GM18507 (cell line): ENCODE measurements at regions not wholly inside any gene's neighbourhood (a gene's known extent, or its start where the extent isn't known, plus 50 kb on each side); places are given as distances from the start of the nearest gene placed in this dataset.
"Not testable (repeated sequence)": the region's sequence is repeated elsewhere in the genome, so short reads cannot be mapped to it uniquely, and the experiment has no call there.

Experiments used
- DNase-seq: peaks from one replicate; pipeline ENCODE4 v3.0.0; 2011; ENCODE audit warnings: low read depth; ENCODE audit not compliant: insufficient read length; ENCODE audit errors: extremely low spot score
- FAIRE-seq: peaks from 2 replicates; lab custom pipeline; 2011; peaks lifted over from hg19 to GRCh38; lab: Jason Lieb, UNC

- no peak for DNase-seq
- FAIRE-seq = no peak
These were observed 1284.7 kb downstream of the BRINP3 start for GRCh38 chr1:189192741-189193520.

GRCh38 chr1:189205863-189206262 lies 1271.8 kb downstream of the BRINP3 start:
- DNase-seq (no peak), FAIRE-seq (no peak)

- FAIRE-seq = no peak
- no peak for DNase-seq
These were observed 1271.0 kb downstream of the BRINP3 start for GRCh38 chr1:189206617-189207016.

- FAIRE-seq (no peak), DNase-seq (no peak)
These were observed 1265.9 kb downstream of the BRINP3 start for GRCh38 chr1:189211742-189212141.

DNA sequence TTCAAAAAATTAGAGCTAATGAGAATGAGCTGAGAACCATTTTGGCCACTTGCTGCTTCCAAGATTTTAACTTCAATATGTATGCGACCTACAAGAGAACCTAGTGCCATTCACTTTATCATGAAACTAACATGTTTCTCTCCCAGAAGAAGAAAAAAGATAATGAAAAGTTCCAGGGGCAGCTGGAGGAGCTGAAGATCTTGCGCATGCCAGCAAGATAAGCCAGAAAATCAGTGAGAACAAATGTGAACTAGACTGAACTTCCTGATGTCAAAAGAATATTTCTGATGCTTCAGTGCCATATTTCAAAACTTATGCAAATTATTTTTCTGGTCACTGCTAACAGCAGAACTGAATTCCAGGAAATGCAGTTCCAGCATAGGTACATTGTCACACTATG lies 1265.1 kb downstream of the BRINP3 start:
- no peak for DNase-seq
- no peak for FAIRE-seq

GRCh38 chr1:189216886-189217285 lies 1260.8 kb downstream of the BRINP3 start:
- FAIRE-seq (no peak), DNase-seq (no peak)

GRCh38 chr1:189217646-189218045 lies 1260.0 kb downstream of the BRINP3 start:
- no peak for FAIRE-seq
- DNase-seq = no peak

DNA sequence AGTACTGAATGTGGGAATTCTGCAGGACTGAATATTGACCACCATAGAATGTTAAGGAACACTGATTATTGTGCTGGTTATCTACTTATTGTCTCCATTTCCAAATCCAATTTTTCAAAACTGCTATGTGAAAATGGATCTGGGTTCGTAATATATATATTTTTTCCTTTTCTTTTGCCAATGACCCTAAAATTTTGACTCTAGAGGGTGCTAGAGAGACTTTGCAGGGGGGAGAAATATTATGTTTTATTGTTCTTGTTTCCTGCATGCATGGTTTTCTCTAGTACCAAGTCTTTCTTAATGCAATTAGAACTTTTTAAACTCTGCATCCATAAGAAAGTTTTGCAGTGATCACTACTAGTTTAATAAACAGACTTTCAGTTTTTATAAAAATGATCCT lies 1256.9 kb downstream of the BRINP3 start:
- DNase-seq = no peak
- no peak for FAIRE-seq

DNA sequence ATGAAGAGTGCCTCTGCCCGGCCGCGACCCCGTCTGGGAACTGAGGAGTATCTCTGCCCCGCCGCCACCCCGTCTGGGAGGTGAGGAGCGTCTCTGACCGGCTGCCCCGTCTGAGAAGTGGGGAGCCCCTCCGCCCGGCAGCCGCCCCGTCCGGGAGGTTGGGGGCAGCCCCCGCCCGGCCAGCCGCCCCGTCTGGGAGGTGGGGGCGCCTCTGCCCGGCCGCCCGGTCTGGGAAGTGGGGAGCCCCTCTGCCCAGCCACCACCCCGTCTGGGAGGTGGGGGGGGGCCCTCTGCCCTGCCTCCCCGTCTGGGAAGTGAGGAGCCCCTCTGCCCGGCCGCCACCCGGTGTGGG lies 1251.9 kb downstream of the BRINP3 start:
- not testable (repeated sequence) for FAIRE-seq

GRCh38 chr1:189226779-189227178 lies 1250.9 kb downstream of the BRINP3 start:
- no peak for DNase-seq
- FAIRE-seq = no peak

More for the DNA sequence above, 1251.9 kb downstream of the BRINP3 start:
- DNase-seq = not testable (repeated sequence)

- FAIRE-seq = no peak
- no peak for DNase-seq
These were observed 1240.7 kb downstream of the BRINP3 start for GRCh38 chr1:189237008-189237407.

DNA sequence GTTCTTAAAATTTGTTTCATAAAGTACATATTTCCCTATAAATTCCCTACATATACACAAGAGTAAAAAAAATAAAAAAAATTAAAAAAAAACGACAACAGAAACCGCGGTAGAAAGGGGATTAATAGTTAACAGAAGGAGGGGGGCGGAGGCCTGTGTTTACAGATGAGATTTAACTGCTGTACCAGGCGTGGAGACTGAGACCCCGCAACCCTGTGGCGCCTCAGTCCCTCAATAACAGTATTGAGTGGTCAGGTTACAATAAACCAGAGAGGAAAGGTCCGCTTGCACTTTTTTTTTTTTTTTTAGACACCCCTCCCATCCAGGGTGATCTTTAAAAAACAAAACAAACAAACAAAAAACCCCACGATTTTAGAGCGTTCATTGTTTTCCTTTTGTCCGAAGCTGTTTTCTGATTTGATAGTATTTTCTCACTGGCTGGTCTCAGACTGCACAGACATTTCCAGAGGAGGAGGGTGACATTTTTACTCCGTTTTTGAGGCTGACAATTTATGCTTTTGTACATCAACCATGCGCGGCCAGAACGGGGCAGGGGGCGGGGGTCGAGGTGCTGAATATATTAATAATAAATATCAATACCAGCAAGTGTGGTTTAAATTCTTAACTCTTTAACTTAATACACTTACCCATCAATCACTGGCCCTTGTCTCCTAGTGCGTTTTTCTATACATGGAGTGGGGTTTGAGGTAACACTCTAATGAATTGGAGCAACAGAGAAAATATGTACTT lies 1223.9 kb downstream of the BRINP3 start:
- DNase-seq = no peak
- no peak for FAIRE-seq

GRCh38 chr1:189261128-189261527 lies 1216.5 kb downstream of the BRINP3 start:
- DNase-seq, FAIRE-seq: not testable (repeated sequence)

DNA sequence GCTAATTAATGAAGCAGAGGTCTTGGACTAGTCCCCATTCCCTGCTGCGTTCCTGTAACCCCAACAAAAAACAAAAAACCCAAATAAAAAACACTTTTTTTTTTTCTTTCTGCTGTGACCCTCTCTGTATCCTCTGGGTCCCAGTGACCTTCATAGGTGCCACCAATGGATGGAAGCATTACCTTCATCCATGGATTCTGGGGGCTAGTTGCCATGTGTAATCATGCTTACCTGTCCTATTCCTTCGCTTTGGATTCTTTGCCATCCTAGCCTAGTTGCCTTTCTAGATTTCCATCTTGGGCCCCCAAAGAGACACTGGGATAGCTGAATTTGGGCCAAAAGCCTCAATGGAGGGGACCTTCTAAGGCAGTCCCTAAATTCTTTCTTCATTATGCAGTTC lies 1208.7 kb downstream of the BRINP3 start:
- FAIRE-seq = no peak
- no peak for DNase-seq

- FAIRE-seq = no peak
- DNase-seq = no peak
These were observed 1203.4 kb downstream of the BRINP3 start for GRCh38 chr1:189274267-189274666.

DNA sequence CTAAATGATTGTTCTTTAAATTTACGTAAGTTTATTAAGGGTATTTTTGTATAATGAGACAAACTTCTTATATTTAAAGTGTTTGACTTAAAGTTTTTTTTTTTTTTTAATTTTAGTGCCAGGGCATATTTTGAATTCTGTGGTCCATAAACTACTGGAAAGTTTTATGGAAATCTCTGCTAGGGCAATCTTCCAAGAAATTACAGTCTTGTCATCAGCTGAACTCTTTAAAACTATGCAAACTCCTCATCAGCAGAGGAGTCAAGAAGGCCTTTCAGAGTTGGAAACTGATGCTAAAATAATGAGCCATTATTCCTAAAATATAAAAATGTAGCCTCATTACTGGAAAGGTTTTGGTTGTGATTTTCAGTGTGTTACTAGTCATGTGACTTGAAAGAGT lies 1201.9 kb downstream of the BRINP3 start:
- no peak for DNase-seq
- FAIRE-seq = no peak

- no peak for DNase-seq
- FAIRE-seq = no peak
These were observed 1188.3 kb downstream of the BRINP3 start for GRCh38 chr1:189289346-189289745.

- DNase-seq (no peak), FAIRE-seq (no peak)
These were observed 1176.4 kb downstream of the BRINP3 start for GRCh38 chr1:189301235-189301634.

DNA sequence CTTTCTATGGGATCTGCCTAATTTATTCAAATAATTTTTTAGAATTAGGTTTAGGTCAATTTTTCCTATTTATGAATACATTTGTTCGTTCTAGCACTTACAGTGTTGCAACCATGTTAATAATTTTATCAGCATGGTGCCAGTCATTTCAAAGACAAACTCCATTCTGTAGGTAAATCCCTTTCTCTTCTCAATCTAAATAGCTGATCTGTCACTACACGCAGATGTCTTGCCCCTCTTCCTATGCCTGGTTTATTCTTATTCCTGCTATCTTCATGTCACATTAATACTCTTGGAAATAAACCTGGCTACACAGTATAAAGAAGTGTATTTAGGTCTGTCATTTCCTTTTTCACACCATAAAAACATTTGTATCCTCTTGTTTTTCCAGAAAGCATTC lies 1172.4 kb downstream of the BRINP3 start:
- no peak for DNase-seq
- no peak for FAIRE-seq

DNA sequence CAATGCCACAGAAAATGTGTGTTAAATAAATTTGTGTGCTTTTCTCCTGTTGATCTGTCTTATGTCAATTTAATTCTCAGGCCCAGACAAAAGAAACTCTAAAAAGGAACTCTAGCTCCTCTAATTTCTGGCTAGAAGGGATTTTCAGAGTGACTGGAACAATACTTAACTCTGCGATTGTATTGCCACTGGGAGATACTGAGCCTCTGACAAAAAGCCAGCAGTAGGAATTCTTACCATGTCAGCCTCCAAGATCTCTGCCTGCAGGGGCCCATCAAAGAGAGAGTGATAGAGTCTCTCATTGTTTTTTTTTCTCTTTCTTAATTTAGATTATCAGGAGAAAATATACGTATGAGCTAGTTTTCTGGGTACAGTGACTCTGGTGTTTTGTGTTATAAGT lies 1165.7 kb downstream of the BRINP3 start:
- FAIRE-seq (no peak), DNase-seq (no peak)

DNA sequence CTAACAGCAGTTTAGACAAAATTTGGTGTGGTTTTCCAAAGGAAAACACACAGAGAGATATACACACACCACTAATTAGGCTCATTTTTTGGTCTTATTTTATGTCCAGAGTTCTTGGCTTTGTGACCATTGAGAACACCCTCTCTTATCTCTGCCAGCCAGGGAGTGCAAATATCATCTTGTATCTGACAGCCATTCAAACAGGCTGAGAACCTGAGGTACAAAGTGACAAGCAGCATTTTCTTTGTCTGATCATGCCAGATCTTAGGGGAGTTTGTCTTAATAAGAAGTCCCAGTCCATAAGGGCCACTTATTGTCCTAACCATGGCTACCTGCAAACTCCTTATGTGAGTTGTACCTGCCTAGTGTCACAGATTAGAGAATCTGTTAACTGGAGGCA lies 1165.2 kb downstream of the BRINP3 start:
- DNase-seq = no peak
- FAIRE-seq = no peak
